LNCaP clone FGC (cell line): ENCODE measurements at regions not wholly inside any gene's neighbourhood (a gene's known extent, or its start where the extent isn't known, plus 50 kb on each side); places are given as distances from the start of the nearest gene placed in this dataset.

Experiments
- DNase-seq: peaks from one replicate; pipeline ENCODE4 v3.0.0-alpha.2; 2011; ENCODE audit warnings: low read depth
- H3K4me3 ChIP-seq: 2 replicates; pipeline ENCODE4 v1.5.1; 2011; ENCODE audit warnings: mild to moderate bottlenecking, low read depth, low read length, control low read depth
- CTCF ChIP-seq: IDR thresholded peaks from 2 replicates; pipeline ENCODE4 v1.5.1; 2012; ENCODE audit warnings: mild to moderate bottlenecking; ENCODE audit not compliant: control insufficient read depth, insufficient read depth; ENCODE audit errors: extremely low read depth

- no peak for TF ChIP-seq CTCF
- no peak for DNase-seq
- H3K4me3 ChIP-seq, result no peak overlapping the region
Measured at GRCh38 chr5:18252559-18252958, 618.3 kb downstream of the TAF11L14 start.

- no peak overlapping the region for H3K4me3 ChIP-seq
- TF ChIP-seq CTCF, result no peak
- no peak for DNase-seq
Measured at GRCh38 chr5:18264126-18264882, 630.0 kb downstream of the TAF11L14 start.

- no peak overlapping the region for H3K4me3 ChIP-seq
- DNase-seq, result no peak
- no peak for TF ChIP-seq CTCF
Measured at GRCh38 chr5:18270635-18271338, 636.5 kb downstream of the TAF11L14 start.

- no peak overlapping the region for H3K4me3 ChIP-seq
- no peak for DNase-seq
- no peak for TF ChIP-seq CTCF
Measured at GRCh38 chr5:18276939-18277338, 642.7 kb downstream of the TAF11L14 start.

GRCh38 chr5:18281947-18282581, 647.8 kb downstream of the TAF11L14 start:
- DNase-seq, result peak; percentile 13
- TF ChIP-seq CTCF, result peak; percentile 63
- no peak overlapping the region for H3K4me3 ChIP-seq

- H3K4me3 ChIP-seq, result no peak overlapping the region
- no peak for DNase-seq
- TF ChIP-seq CTCF, result no peak
Measured at GRCh38 chr5:18285257-18285656, 651.0 kb downstream of the TAF11L14 start.
